CD4-positive, alpha-beta T cell (primary cell): ENCODE measurements at regions not wholly inside any gene's neighbourhood (a gene's known extent, or its start where the extent isn't known, plus 50 kb on each side); places are given as distances from the start of the nearest gene placed in this dataset.

ENCODE experiments used
- ATAC-seq: fragments of 200-7000 bp; cut with Tn5 transposase; one replicate; pipeline ENCODE4 v1.10.0; 2022; ENCODE audit warnings: mild to moderate bottlenecking; ENCODE audit not compliant: poor library complexity
- CTCF ChIA-PET: fragments of 350-600 bp; sonication (Branson Sonifier 250); formaldehyde crosslinking; loops from one replicate; lab custom pipeline; 2021; ENCODE audit warnings: antibody characterized with exemption, inconsistent platforms; lab: Charles Lee
- POLR2A ChIA-PET: fragments of 350-600 bp; sonication (Branson Sonifier 250); formaldehyde crosslinking; loops from one replicate; lab custom pipeline; 2021; ENCODE audit warnings: antibody characterized with exemption, inconsistent platforms; lab: Charles Lee
- DNase-seq, 14 experiments: peaks; one replicate each; pipeline ENCODE4 v3.0.0-alpha.2; 2013 to 2020; ENCODE audit warnings: mixed read lengths in 2 of 14
- H3K27ac ChIP-seq, 2 donors: one replicate each; pipeline versions ENCODE4 v1.5.1 to v1.7.0; 2013; ENCODE audit warnings: low read length in 2 of 2, low read depth in 1 of 2, mild to moderate bottlenecking in 1 of 2
- H3K27me3 ChIP-seq, 2 experiments: 1 replicate in 1 of 2; 2 replicates in 1 of 2; pipeline versions ENCODE4 v1.6.1 to v1.7.0; 2013; ENCODE audit warnings: low read length in 2 of 2, control low read depth in 1 of 2, mild to moderate bottlenecking in 1 of 2, moderate library complexity in 1 of 2; ENCODE audit not compliant: insufficient read depth in 2 of 2, control insufficient read depth in 1 of 2
- H3K36me3 ChIP-seq: one replicate; pipeline ENCODE4 v1.6.1; 2013; ENCODE audit warnings: low read length, control low read depth; ENCODE audit not compliant: insufficient read depth
- H3K4me1 ChIP-seq: one replicate; pipeline ENCODE4 v1.6.1; 2013; ENCODE audit warnings: low read length, control low read depth; ENCODE audit not compliant: insufficient read depth
- H3K4me3 ChIP-seq: one replicate; pipeline ENCODE4 v1.5.1; 2013; ENCODE audit warnings: mild to moderate bottlenecking, low read length, moderate library complexity
- H3K9me3 ChIP-seq, 2 experiments: 1 replicate in 1 of 2; 2 replicates in 1 of 2; pipeline versions ENCODE4 v1.6.1 to v1.7.0; 2013; ENCODE audit warnings: low read length in 2 of 2, mild to moderate bottlenecking in 2 of 2, control low read depth in 1 of 2, moderate library complexity in 1 of 2; ENCODE audit not compliant: control insufficient read depth in 1 of 2, insufficient read depth in 1 of 2
- H3K27ac Mint-ChIP-seq: one replicate; pipeline ENCODE4 v1.8.0; 2020; ENCODE audit warnings: mixed read lengths
- H3K27me3 Mint-ChIP-seq: one replicate; pipeline ENCODE4 v1.8.0; 2021; ENCODE audit warnings: mixed read lengths
- H3K36me3 Mint-ChIP-seq: one replicate; pipeline ENCODE4 v1.8.0; 2021; ENCODE audit warnings: low read depth, mixed read lengths
- H3K4me1 Mint-ChIP-seq: one replicate; pipeline ENCODE4 v1.8.0; 2021; ENCODE audit warnings: low read depth, mixed read lengths
- H3K4me3 Mint-ChIP-seq: one replicate; pipeline ENCODE4 v1.8.0; 2020; ENCODE audit warnings: mild to moderate bottlenecking, mixed read lengths
- H3K9me3 Mint-ChIP-seq: one replicate; pipeline ENCODE4 v1.8.0; 2020; ENCODE audit warnings: mixed read lengths
- intact Hi-C, 2 experiments: fragments of 100-400 bp; cut with DNase I in 1 of 2; cut with micrococcal nuclease in 1 of 2; formaldehyde crosslinking; loops; one replicate each; pipeline versions ENCODE4 v1.15.1 to v1.9.0; 2023 to 2025; cut with DNase I, micrococcal nuclease
- TF ChIP-seq, protein P1 (sequence below): fragments of 200-600 bp; IDR thresholded peaks from one replicate; pipeline ENCODE4 v1.8.0; 2022; ENCODE audit warnings: antibody characterized with exemption, mild to moderate bottlenecking

- Mint-ChIP-seq H3K4me1 (no peaks in the 10 kb centered on the region), H3K4me3 (no peak overlapping the region), H3K9me3 (peaks cover 3% of the 10 kb centered on the region), H3K27ac (no peak overlapping the region), H3K27me3 (peaks cover 17% of the 10 kb centered on the region), H3K36me3 (no peaks in the 10 kb centered on the region)
- Histone ChIP-seq H3K4me3 (no peak overlapping the region), H3K27me3 (no peaks in the 10 kb centered on the region), H3K27ac (no peak overlapping the region), H3K4me1 (no peaks in the 10 kb centered on the region), H3K9me3 (peaks cover 0 to 9% of the 10 kb centered on the region in 2 experiments), H3K36me3 (no peaks in the 10 kb centered on the region)
- ChIA-PET CTCF (no interaction called here), POLR2A (no interaction called here)
- intact Hi-C loops, result no loop called here
- DNase-seq (no peak), ATAC-seq (no peak)
- TF ChIP-seq, protein P1, sequence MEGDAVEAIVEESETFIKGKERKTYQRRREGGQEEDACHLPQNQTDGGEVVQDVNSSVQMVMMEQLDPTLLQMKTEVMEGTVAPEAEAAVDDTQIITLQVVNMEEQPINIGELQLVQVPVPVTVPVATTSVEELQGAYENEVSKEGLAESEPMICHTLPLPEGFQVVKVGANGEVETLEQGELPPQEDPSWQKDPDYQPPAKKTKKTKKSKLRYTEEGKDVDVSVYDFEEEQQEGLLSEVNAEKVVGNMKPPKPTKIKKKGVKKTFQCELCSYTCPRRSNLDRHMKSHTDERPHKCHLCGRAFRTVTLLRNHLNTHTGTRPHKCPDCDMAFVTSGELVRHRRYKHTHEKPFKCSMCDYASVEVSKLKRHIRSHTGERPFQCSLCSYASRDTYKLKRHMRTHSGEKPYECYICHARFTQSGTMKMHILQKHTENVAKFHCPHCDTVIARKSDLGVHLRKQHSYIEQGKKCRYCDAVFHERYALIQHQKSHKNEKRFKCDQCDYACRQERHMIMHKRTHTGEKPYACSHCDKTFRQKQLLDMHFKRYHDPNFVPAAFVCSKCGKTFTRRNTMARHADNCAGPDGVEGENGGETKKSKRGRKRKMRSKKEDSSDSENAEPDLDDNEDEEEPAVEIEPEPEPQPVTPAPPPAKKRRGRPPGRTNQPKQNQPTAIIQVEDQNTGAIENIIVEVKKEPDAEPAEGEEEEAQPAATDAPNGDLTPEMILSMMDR, result no peak
Measured at GRCh38 chr10:21061184-21061583, 164.1 kb upstream of the NEBL start.

- POLR2A ChIA-PET, result no interaction called here
- intact Hi-C loops, result no loop called here
- H3K4me1 Mint-ChIP-seq, result peaks cover under 1% of the 10 kb centered on the region
Measured at GRCh38 chr10:21060626-21061025, 163.5 kb upstream of the NEBL start.

GRCh38 chr10:21057989-21058388 is 160.9 kb upstream of the NEBL start:
- H3K4me1 ChIP-seq, result no peaks in the 10 kb centered on the region
- CTCF ChIA-PET, result no interaction called here
- TF ChIP-seq, protein P1, result no peak
- intact Hi-C loops, result no loop called here
- H3K27ac ChIP-seq, result no peak overlapping the region
- no peaks in the 10 kb centered on the region for H3K27me3 ChIP-seq
- DNase-seq, result no peak
- peaks cover 0 to 9% of the 10 kb centered on the region in 2 experiments for H3K9me3 ChIP-seq
- H3K27ac Mint-ChIP-seq, result no peak overlapping the region
- H3K4me1 Mint-ChIP-seq, result peaks cover 6% of the 10 kb centered on the region
- no peak for ATAC-seq
- peaks cover 6% of the 10 kb centered on the region for H3K27me3 Mint-ChIP-seq
- peaks cover 3% of the 10 kb centered on the region for H3K9me3 Mint-ChIP-seq
- H3K4me3 Mint-ChIP-seq, result no peak overlapping the region
- POLR2A ChIA-PET, result no interaction called here
- no peaks in the 10 kb centered on the region for H3K36me3 ChIP-seq
- H3K4me3 ChIP-seq, result no peak overlapping the region
- H3K36me3 Mint-ChIP-seq, result no peaks in the 10 kb centered on the region

More at GRCh38 chr10:21060626-21061025, 163.5 kb upstream of the NEBL start:
- ATAC-seq, result no peak
- CTCF ChIA-PET, result no interaction called here
- Mint-ChIP-seq H3K27ac (no peak overlapping the region), H3K27me3 (peaks cover 17% of the 10 kb centered on the region), H3K4me3 (no peak overlapping the region), H3K9me3 (peaks cover 3% of the 10 kb centered on the region), H3K36me3 (no peaks in the 10 kb centered on the region)
- H3K27me3 ChIP-seq, result no peaks in the 10 kb centered on the region
- H3K36me3 ChIP-seq, result no peaks in the 10 kb centered on the region
- no peak overlapping the region for H3K27ac ChIP-seq
- no peak overlapping the region for H3K4me3 ChIP-seq
- TF ChIP-seq, protein P1, result no peak
- H3K4me1 ChIP-seq, result no peaks in the 10 kb centered on the region
- DNase-seq, result no peak
- peaks cover 0 to 9% of the 10 kb centered on the region in 2 experiments for H3K9me3 ChIP-seq
